Heart left ventricle (tissue), 13 donors: ENCODE measurements at regions not wholly inside any gene's neighbourhood (a gene's known extent, or its start where the extent isn't known, plus 50 kb on each side); places are given as distances from the start of the nearest gene placed in this dataset.

Experiments used
- POLR2A ChIP-seq, 2 donors: fragments of 450-650 bp; IDR thresholded peaks; one replicate each; pipeline ENCODE4 v1.6.1; 2017; ENCODE audit warnings: antibody characterized with exemption in 2 of 2, mild to moderate bottlenecking in 2 of 2, moderate library complexity in 2 of 2
- TF ChIP-seq, protein P1 (sequence below), 12 donors: fragments of 200-600 bp; sonication (generic) in 4 of 12; IDR thresholded peaks; one replicate each; pipeline versions ENCODE4 v1.5.0 to v1.8.0; 2018 to 2022; ENCODE audit warnings: antibody characterized with exemption in 12 of 12, mild to moderate bottlenecking in 5 of 12
- donor health status: ischemic (EF 13 %, LVEDD 7.1; RV severe dilation, severe dysfunction).
- donor health status: DM: no; HTN: yes; CAD: no.
- donor health status: DM: no; HTN: no; CAD: no.
- donor health status: ischemic (EF 25% LVEDD 6.9; RV normal size, moderate dysfunction).
- donor health status: ischemic (EF 25% LVEDD 5.7; RV mildly dilated, moderate dysfunction).
- donor health status: ischemic (EF 35%, LVEDD 5.7; RV mildly dilated, moderate dysfunction).
- donor health status: nonischemic (EF 11% LVEDD 7.7; RV severe dilation, severe dysfunction).
- donor health status: DM: yes; HTN: yes; CAD: no.
- donor health status: PGD.
- donor health status: ischemic (EF 29% LVEDD 5.4; RV normal size, mild dysfunction).
- donor health status: nonischemic (EF 23%, LVEDD 6.1; RV moderate dilation, normal function).

DNA sequence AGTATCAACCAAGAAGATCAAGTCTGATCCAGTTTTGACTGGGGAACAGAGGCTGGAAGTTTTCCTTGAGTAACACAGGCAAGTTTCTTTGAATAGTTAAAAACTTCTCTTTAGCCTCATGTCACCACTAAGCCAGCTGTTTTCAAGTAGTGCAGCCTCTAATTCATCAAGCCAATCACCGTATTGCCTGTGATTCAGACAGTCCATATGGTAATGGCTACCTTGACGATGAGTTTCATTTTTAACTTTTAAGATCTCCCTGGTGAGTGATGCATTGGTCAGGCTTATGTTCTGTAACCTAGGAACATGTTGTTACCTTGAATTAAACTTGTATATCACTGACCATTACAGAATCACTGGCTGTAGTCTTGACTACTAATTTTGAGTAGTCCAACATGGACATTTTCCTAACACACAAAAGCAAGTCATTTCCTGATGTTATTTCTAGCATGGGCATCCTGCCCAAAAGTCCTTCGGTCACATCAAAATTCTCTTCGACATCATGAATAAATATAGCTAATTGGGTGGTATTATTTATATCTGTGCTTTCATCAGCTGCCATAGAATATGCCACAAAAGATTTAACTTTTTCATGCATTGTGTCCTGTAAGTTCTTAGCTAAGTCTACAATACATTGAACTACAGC lies 238.8 kb upstream of the GCFC2 start:
- TF ChIP-seq, protein P1, sequence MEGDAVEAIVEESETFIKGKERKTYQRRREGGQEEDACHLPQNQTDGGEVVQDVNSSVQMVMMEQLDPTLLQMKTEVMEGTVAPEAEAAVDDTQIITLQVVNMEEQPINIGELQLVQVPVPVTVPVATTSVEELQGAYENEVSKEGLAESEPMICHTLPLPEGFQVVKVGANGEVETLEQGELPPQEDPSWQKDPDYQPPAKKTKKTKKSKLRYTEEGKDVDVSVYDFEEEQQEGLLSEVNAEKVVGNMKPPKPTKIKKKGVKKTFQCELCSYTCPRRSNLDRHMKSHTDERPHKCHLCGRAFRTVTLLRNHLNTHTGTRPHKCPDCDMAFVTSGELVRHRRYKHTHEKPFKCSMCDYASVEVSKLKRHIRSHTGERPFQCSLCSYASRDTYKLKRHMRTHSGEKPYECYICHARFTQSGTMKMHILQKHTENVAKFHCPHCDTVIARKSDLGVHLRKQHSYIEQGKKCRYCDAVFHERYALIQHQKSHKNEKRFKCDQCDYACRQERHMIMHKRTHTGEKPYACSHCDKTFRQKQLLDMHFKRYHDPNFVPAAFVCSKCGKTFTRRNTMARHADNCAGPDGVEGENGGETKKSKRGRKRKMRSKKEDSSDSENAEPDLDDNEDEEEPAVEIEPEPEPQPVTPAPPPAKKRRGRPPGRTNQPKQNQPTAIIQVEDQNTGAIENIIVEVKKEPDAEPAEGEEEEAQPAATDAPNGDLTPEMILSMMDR (IDR thresholded peaks at IDR 0.05), result no peak
- TF ChIP-seq POLR2A (IDR thresholded peaks at IDR 0.05), result no peak
